ENCODE measurements at regions not wholly inside any gene's neighbourhood (a gene's known extent, or its start where the extent isn't known, plus 50 kb on each side); places are given as distances from the start of the nearest gene placed in this dataset.

- DNase-seq, result no peak
Observed at GRCh38 chr3:24765399-24765798, 270.7 kb upstream of the THRB start.

DNA sequence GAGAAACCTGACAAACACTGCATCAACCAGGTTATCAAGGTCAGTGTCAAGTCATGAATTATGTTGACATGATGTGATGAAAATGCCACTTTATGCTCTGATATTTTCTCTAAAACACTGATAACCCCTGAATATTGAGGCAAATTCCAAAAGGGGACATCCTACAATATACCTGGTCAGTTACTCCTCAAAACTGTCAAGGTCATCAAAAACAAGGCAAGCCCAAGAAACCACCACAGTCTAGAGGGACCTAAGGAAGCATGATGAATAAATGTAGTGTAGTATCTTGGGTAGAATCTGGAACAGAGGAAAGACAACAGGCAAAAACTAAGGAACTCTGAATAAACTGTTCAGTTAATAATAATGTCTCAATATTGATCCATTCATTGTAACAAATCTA lies 275.3 kb upstream of the THRB start:
- no peak for DNase-seq

DNA sequence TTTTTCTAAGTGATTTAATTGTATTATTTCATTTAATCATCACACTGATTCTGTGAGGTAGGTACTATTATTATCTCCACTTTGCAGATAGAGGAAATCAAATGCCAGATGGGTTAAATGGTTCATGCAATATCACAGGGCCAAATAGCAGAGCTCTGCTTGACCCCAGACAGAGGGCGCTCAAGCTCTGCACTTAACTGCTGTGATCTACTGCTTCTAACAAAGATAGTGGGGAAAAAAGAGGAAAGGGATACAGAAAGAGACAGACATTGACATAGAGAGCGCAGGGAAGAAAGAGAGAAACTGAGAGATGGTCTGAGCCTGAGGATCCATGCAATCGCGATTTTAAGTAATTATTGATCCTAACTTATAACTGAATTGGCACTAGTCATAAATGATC lies 279.1 kb upstream of the THRB start:
- DNase-seq, result peak; percentile 35 to 77 (median 59)

DNA sequence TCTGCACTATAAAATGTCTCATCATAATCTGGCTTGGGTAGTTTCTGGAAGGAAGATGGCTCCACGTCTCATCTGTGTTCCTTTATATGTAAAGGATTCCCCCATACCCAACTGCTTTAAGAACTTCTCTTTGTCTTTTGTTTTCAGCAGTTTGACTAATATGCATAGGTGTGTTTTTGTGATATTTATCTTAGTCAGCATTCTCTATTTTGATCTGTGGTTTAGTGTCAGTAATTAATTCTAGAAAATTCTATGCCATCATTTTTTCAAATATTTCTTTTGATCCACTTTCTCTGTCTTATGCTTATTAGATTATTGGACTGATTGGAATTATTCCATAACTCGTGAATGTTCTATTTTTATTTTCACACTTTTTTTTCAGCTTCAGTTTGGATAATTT lies 286.3 kb upstream of the THRB start:
- no peak for DNase-seq

DNA sequence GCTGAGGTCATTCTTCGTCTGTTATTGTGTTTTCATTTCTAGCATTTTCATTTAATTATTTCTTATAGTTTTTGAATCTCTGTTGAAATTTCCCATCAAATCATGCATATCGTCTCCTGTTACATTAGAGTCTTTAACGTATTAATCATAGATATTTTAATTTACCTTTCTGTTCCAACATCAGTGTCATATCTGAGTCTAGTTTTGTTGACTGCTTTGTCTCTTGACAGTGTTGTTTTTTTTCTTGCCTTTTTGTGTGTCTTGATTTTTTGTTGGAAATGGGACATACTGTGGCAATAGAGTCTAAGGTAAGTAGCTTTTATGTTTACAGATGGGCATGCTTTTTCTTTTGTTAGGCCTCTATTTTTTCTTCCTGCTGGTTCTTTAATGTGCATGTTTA lies 286.8 kb upstream of the THRB start:
- DNase-seq, result no peak

DNA sequence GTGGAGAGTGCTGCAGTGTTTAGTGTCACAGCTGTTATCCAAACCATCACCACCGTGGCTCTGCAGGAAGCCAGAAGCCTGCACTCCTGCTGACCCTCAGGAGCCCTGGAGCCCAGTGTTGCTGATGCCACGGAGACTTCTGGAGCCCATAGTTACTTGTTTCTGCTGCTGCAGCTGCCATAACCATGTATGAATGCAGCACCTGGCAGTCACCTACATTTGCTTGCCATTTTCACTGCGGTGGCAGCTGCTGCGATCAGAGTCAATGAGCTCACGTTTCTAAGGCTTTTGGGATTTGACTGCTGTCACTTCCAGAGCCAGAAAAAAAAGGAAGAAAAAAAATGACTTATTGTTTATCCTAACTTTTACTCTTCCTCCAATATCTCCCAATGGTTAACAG lies 299.2 kb upstream of the THRB start:
- peak in 2 of 3 experiments; percentile 32 to 66 for DNase-seq

GRCh38 chr3:24802614-24803013 lies 308.0 kb upstream of the THRB start:
- DNase-seq, result no peak

GRCh38 chr3:24804095-24804494 lies 309.4 kb upstream of the THRB start:
- no peak for DNase-seq

- DNase-seq, result peak in 1 of 3 experiments; percentile 11
Observed at GRCh38 chr3:24810881-24811280, 316.2 kb upstream of the THRB start.

DNA sequence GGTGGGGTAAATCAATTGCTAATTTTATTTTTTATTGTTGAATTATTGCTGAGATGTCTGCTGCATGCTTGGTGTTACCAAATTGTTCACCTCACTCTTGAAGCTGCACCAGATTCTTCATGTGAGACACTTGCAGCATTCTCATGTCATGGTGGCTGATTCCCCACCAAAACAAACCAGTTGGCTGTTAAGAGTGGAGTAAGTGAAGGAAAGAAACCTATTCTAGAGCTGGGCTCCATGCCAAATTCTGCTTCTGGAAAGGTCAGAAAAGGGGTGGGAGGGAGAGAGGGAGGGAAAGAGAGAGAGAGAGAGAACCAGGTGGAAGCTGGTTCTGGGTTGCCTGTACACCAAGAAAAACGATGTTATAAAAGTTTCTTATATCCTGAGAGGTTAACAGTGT lies 317.5 kb upstream of the THRB start:
- DNase-seq, result no peak

DNA sequence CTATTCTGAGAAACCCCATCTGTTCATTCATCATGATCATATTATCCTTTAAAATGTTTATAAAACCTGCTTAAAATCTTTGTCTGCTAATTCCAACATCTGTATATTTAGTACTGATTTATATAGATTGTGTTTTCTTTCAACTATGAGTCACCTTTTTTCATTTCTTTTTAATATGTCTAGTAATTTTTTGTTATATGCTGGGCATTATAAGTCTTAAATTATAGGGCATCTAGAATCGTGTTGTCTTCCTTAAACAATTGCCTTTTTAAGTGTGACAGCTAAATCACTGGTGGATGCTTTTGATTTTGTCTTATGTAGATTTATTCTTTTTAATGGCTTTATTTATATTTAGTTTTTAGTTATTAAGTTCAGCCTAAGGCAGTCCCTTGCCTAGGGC lies 323.4 kb upstream of the THRB start:
- DNase-seq, result no peak

DNA sequence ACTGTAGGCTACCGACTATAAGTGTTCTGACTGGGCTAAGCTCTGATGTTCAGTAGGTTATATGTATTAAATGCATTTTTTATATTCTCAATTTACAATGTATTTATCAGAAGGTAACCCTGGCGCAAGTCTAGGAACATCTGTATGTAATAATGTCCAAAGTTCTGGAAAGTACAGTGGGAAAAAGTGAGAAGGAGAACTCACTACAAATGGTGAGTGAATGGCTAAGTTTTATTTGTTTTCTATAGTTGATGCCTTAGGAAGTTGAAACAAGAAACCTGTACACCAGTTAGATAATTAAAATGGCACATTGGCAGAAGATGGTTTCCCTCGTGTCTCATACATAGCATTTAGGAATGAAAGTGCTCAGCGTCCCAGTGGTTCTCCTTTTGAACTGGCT lies 333.4 kb upstream of the THRB start:
- DNase-seq, result no peak

GRCh38 chr3:24828551-24828950 lies 333.9 kb upstream of the THRB start:
- peak in 2 of 3 experiments; percentile 44 to 65 for DNase-seq

DNA sequence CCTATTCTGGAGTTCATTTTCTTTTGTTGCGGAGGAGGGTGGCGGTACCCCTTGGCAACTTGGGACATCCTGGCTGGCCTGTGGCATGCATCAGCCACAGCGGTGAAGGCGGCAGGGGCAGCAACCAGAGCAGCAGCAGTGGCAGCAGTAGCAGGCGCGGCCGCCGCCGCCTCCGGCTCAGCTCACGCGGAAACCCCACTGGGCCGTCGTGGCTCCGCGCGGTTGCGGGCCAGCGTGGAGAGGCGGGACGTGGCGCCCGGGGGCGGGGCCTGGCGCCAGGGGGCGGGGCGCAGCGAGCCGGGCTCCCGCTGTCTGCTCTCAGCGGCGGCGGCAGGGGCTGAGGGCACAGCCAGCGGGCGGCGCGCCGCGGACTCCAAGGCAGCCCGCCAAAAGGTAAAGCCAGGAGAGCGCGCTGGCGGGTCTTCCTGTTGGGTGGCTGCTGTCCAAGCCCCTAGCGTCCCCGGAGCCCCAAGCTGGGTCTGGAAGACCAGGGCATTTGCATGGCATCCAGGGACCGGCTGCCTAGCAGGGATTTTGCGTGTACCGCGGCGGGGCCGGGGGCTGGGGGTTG lies 334.4 kb upstream of the THRB start:
- DNase-seq, result peak; percentile 34 to 65 (median 63)

DNA sequence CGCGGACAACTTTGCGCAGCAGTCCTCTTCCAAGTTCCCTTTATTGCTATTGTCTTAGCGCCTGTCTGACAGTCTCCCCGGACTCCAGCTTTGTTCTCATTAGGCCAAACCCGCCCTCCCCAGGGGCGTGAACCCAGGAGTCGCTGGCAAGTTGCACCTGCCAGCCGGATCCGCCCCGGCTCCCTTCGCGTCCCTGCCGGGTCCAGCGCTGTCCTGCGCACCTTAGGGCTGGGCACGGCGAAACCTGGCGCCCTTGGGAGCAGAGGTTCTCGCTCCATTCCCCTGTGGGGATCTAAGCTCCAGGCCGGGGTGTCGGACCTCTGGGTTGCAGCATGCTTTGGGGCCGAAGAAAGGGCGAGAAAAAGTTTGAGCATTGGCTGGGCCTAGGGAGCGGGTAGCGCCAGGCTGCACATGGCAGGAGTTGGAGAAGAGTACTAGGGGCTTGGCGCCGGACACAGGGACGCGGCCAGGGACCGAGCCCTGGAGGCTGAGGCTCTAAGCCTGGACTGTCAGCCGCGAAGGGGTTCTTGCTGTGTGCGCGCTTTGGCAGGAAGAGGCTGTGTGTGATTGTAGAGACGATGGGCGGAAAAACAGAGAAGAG lies 335.1 kb upstream of the THRB start:
- DNase-seq, result peak; percentile 11 to 67 (median 46)

GRCh38 chr3:24830230-24831152 lies 335.8 kb upstream of the THRB start:
- DNase-seq, result peak; percentile 24 to 67 (median 47)

DNA sequence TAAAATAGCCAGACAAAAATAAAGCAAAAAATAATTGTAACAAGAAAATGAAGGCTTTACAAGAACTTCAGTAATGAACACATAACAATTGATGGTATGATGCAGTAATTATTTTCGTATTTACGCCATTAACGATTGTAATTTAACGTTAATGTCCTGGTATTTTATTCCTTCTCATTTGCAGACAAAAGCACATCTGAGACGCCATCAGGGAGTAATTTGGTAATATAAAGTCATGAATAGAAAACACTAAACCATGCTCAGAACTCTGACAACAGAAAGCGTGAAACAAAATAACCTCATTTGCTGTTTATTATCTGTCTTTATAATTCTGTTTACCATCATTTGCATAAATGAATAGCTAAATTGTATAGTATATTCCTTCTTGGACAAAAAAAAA lies 336.6 kb upstream of the THRB start:
- no peak for DNase-seq

- no peak for DNase-seq
Observed at GRCh38 chr3:24832891-24833290, 338.2 kb upstream of the THRB start.

GRCh38 chr3:24834442-24834841 lies 339.8 kb upstream of the THRB start:
- DNase-seq, result no peak

GRCh38 chr3:24835510-24835909 lies 340.9 kb upstream of the THRB start:
- no peak for DNase-seq

DNA sequence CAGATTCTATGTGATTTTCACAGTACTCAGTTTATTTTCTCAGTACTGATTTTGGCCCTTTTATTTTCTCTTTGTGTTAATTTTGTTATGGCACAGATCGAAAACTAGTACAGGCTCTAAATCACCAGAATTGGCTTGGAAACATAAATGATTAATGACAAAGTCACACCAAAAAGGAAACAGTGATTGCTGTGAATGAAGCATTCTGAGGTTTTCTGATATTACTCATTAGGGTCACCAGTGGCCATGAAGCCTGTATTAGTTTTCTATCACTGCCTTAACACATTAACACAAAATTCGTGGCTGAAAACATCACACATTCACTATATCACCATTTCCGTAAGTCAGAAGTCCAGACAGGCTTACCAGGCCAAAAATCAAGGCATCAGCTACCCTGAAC lies 343.0 kb upstream of the THRB start:
- no peak for DNase-seq

DNA sequence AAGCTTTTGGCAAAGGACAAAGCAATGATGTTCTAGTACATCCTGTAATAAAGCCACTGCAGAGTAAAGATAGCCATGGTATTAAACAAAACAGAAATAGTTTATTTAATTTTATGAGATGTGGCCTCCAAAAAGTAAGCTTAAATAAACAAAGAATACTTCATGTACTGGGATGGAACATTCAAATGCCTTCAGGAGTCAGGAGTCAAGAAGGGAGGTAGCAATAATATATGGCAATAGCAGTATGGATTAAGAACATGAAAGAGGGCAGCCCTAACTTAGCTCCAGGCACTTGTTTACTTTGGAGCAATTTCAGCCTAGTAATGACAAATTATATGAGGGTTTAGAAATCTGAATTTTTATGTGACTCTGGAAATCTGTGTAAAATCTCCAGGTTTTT lies 343.9 kb upstream of the THRB start:
- DNase-seq, result no peak

DNA sequence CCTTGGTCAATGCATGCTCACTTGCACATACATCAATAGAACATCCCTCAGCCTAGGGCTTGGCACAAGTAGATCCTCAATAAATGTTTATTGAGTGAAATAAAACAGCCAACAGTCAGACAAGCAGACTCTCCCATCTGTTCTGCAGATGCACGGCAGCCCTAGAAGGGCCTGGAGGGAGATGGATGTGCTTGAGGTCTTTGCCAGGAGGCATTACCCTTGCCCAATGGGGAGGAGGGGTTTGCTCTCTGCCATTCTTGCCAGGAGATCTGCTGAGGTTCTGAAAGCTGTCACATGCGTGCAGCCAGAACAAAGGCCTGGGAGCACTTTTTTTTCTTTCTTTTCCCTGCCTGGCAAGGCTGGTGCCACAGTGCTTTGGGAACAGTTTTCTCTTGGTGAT lies 349.3 kb upstream of the THRB start:
- no peak for DNase-seq

- DNase-seq, result no peak
Observed at GRCh38 chr3:24845524-24846155, 351.0 kb upstream of the THRB start.
